Endothelial cell (in vitro differentiated cells): ENCODE measurements at regions not wholly inside any gene's neighbourhood (a gene's known extent, or its start where the extent isn't known, plus 50 kb on each side); places are given as distances from the start of the nearest gene placed in this dataset.

ENCODE experiments used
- DNase-seq: peaks from one replicate; pipeline ENCODE4 v3.0.0; 2021; ENCODE audit warnings: low spot score
- H3K27ac Mint-ChIP-seq: one replicate; pipeline ENCODE4 v1.8.0; 2021; ENCODE audit warnings: mixed read lengths, inconsistent platforms; ENCODE audit not compliant: unreplicated experiment
- H3K27me3 Mint-ChIP-seq: one replicate; pipeline ENCODE4 v1.8.0; 2021; ENCODE audit warnings: mild to moderate bottlenecking, moderate library complexity, mixed read lengths, inconsistent platforms; ENCODE audit not compliant: unreplicated experiment
- H3K36me3 Mint-ChIP-seq: one replicate; pipeline ENCODE4 v1.8.0; 2021; ENCODE audit warnings: mild to moderate bottlenecking, low read depth, mixed read lengths, inconsistent platforms; ENCODE audit not compliant: unreplicated experiment
- H3K4me1 Mint-ChIP-seq: one replicate; pipeline ENCODE4 v1.8.0; 2021; ENCODE audit warnings: mild to moderate bottlenecking, mixed read lengths, inconsistent platforms; ENCODE audit not compliant: unreplicated experiment
- H3K4me3 Mint-ChIP-seq: one replicate; pipeline ENCODE4 v1.8.0; 2021; ENCODE audit warnings: mild to moderate bottlenecking, mixed read lengths, inconsistent platforms; ENCODE audit not compliant: unreplicated experiment
- H3K9me3 Mint-ChIP-seq: one replicate; pipeline ENCODE4 v1.8.0; 2021; ENCODE audit warnings: mixed read lengths, inconsistent platforms; ENCODE audit not compliant: unreplicated experiment
- TF ChIP-seq, protein P1 (sequence below): fragments of 200-600 bp; sonication (generic); IDR thresholded peaks from one replicate; pipeline ENCODE4 v1.5.0; 2021; ENCODE audit warnings: antibody characterized with exemption; ENCODE audit not compliant: unreplicated experiment

DNA sequence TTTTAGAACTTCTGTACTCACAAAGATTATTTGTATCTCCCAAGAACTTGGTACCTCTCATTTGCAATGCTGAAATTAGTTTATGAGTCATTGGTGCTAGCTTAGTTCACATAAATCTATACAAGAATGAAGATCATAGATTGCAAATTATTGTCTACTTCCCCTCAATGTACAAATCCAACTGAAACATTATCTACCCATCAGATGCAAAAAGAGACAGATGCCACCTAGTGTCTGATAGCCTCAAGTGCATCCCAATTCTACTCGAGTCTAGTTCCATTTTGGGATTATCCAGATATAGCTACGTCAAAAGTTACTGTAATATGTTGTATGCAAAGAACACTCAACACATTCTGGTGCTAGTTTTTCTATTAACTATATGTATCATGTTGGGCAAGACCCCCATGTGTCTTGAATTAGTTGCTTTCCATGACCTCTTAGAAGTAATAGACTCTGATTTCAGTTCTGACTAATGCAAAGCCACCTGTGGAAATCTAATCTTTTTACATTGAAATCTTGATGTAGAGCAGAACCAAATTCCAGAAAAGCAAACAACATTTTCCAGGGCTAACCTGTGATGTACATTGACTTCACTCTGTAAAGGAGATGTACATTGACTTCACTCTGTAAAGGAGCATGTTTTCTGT is 210.0 kb downstream of the RBM43 start:
- DNase-seq: peak; percentile 22
- H3K4me1 Mint-ChIP-seq: no peaks in the 10 kb centered on the region
- no peaks in the 10 kb centered on the region for H3K36me3 Mint-ChIP-seq
- TF ChIP-seq, protein P1, sequence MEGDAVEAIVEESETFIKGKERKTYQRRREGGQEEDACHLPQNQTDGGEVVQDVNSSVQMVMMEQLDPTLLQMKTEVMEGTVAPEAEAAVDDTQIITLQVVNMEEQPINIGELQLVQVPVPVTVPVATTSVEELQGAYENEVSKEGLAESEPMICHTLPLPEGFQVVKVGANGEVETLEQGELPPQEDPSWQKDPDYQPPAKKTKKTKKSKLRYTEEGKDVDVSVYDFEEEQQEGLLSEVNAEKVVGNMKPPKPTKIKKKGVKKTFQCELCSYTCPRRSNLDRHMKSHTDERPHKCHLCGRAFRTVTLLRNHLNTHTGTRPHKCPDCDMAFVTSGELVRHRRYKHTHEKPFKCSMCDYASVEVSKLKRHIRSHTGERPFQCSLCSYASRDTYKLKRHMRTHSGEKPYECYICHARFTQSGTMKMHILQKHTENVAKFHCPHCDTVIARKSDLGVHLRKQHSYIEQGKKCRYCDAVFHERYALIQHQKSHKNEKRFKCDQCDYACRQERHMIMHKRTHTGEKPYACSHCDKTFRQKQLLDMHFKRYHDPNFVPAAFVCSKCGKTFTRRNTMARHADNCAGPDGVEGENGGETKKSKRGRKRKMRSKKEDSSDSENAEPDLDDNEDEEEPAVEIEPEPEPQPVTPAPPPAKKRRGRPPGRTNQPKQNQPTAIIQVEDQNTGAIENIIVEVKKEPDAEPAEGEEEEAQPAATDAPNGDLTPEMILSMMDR: peak; percentile 95
- no peak overlapping the region for H3K4me3 Mint-ChIP-seq
- H3K9me3 Mint-ChIP-seq: no peaks in the 10 kb centered on the region
- H3K27me3 Mint-ChIP-seq: peaks cover 2% of the 10 kb centered on the region
- H3K27ac Mint-ChIP-seq: no peak overlapping the region

DNA sequence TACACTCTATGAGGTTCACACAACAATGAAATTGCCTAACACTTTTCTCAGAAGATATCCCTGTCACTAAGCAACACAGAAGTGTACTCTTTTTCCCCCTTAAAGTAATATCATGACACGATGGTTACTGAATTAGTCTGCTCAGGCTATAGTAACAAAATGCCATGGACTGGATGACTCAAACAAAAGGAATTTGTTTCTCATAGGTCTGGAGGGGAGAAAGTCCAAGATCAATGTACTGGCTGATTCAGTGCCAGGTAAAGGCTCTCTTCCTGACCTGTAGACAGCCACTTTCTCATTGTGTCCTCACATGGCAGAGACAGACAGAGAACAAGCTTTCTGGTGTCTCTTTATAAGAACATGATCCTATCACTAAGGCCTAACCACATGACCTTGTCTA is 211.9 kb downstream of the RBM43 start:
- DNase-seq: no peak
- H3K4me1 Mint-ChIP-seq: no peaks in the 10 kb centered on the region
- H3K27me3 Mint-ChIP-seq: peaks cover under 1% of the 10 kb centered on the region
- no peak overlapping the region for H3K27ac Mint-ChIP-seq
- H3K9me3 Mint-ChIP-seq: no peaks in the 10 kb centered on the region
- TF ChIP-seq, protein P1: no peak
- no peak overlapping the region for H3K4me3 Mint-ChIP-seq
- H3K36me3 Mint-ChIP-seq: no peaks in the 10 kb centered on the region

DNA sequence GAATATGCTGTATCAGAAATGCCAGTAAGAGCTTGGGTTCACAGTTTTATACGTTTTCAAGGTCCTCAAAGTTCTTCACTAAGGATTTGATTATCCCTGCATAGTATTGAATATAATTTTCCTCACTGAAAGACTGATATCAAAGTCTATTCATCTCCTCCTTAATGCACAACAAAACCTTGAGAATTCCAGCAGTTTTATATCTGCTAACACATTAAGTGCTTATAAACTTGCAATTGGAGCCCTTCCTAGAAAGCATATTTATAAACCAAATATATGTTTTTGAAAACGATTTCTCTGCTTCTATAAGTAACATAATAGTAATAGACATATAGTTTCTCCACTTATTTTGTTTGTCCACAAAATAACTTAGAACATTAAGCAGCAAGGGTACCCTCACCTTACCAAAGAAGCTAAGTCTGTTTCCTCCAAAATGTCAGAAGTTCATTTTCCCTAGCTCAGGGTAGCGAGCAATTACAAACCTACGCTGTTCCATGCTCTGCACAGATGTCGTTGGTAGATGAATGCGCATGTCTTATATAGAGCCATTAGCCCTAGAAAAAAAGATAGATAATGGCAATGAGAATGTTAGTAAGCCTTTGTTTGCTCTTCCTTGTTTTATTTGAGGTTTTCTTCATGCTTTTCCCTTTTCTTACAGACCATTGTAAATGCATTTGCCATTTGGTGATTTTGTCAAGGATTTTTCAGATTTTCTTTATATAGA is 213.2 kb downstream of the RBM43 start:
- Mint-ChIP-seq H3K36me3 (no peaks in the 10 kb centered on the region), H3K4me3 (no peak overlapping the region), H3K27ac (no peak overlapping the region), H3K27me3 (no peaks in the 10 kb centered on the region), H3K9me3 (no peaks in the 10 kb centered on the region), H3K4me1 (no peaks in the 10 kb centered on the region)
- DNase-seq: no peak
- TF ChIP-seq, protein P1: no peak

DNA sequence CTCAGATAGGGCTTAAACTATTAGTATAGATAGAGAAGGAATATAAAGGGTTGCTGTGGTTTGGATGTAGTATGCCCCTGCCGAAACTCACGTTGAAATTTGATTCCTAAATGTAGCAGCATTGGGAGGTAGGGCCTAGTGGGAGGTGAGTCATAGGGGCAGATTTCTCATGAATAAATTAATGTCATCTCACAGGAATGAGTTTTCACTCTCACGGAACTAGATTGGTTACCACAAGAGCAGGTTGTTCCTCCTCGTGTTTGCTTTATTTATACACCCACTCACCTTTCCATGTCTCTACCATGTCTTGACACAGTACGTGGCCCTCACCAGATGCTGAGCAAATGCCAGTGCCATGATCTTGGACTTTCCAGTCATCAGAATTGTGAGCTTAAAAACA is 218.2 kb downstream of the RBM43 start:
- H3K27ac Mint-ChIP-seq: no peak overlapping the region
- TF ChIP-seq, protein P1: no peak
- H3K36me3 Mint-ChIP-seq: no peaks in the 10 kb centered on the region
- no peaks in the 10 kb centered on the region for H3K4me1 Mint-ChIP-seq
- no peaks in the 10 kb centered on the region for H3K27me3 Mint-ChIP-seq
- H3K4me3 Mint-ChIP-seq: no peak overlapping the region
- DNase-seq: no peak
- H3K9me3 Mint-ChIP-seq: no peaks in the 10 kb centered on the region

DNA sequence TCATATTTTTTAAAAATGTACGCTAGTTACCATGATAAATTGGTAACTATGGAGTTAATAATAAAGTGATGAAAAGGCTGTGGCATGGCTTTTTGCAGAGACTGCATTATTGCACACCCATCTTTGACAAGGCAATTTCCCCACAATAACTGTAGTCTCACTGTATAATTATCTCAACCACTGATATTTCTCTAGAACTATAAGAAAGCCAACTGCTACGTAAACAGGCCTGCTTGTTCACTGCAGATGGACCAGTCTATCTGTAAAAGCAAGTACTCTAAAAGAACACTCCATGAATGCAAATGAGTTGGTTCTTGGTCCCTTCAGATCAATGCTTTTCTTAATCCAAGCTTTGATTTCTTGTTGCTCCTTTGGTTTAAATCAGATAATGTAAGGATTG is 218.7 kb downstream of the RBM43 start:
- TF ChIP-seq, protein P1: no peak
- no peaks in the 10 kb centered on the region for H3K9me3 Mint-ChIP-seq
- H3K4me1 Mint-ChIP-seq: no peaks in the 10 kb centered on the region
- H3K36me3 Mint-ChIP-seq: no peaks in the 10 kb centered on the region
- H3K4me3 Mint-ChIP-seq: no peak overlapping the region
- no peaks in the 10 kb centered on the region for H3K27me3 Mint-ChIP-seq
- H3K27ac Mint-ChIP-seq: no peak overlapping the region
- DNase-seq: no peak
